AG04450 (cell line): ENCODE measurements at regions not wholly inside any gene's neighbourhood (a gene's known extent, or its start where the extent isn't known, plus 50 kb on each side); places are given as distances from the start of the nearest gene placed in this dataset.

Experiments
- CTCF ChIA-PET: fragments of 300-600, 350-600 bp; formaldehyde crosslinking; extraction: SDS; loops from one replicate; lab custom pipeline; 2022; ENCODE audit warnings: antibody characterized with exemption, inconsistent platforms; lab: Charles Lee
- POLR2A ChIA-PET: fragments of 350-600 bp; formaldehyde crosslinking; extraction: SDS; loops from one replicate; lab custom pipeline; 2021; ENCODE audit warnings: antibody characterized with exemption, inconsistent platforms; lab: Yijun Ruan, JAX
- DNase-seq: peaks from one replicate; pipeline ENCODE4 v3.0.0-alpha.2; 2011; ENCODE audit warnings: low read depth, low spot score
- H3K27ac ChIP-seq: one replicate; pipeline ENCODE4 v1.5.1; 2012; ENCODE audit warnings: low read depth, low read length, control low read depth
- H3K27me3 ChIP-seq: one replicate; pipeline ENCODE4 v1.6.0; 2012; ENCODE audit warnings: low read length; ENCODE audit not compliant: control insufficient read depth, insufficient read depth
- H3K4me3 ChIP-seq: 2 replicates; pipeline ENCODE4 v1.5.1; 2011; ENCODE audit warnings: mild to moderate bottlenecking, low read depth, low read length, control low read depth
- H3K9me3 ChIP-seq: 2 replicates; pipeline ENCODE4 v1.5.1; 2012; ENCODE audit warnings: low read length; ENCODE audit not compliant: control insufficient read depth, insufficient read depth
- CTCF ChIP-seq: IDR thresholded peaks from 2 replicates; pipeline ENCODE4 v1.5.1; 2011; ENCODE audit warnings: low read depth, low read length, control low read depth, inconsistent platforms

- ChIA-PET POLR2A (interaction anchor here (0.6 kb wide), 1 partner anchor 14 kb away, joined by 3 read pairs; no protein-coding TSS in a partner anchor), CTCF (no interaction called here)
- no peak for TF ChIP-seq CTCF
- Histone ChIP-seq H3K4me3 (no peak overlapping the region), H3K27ac (no peak overlapping the region), H3K9me3 (no peaks in the 10 kb centered on the region), H3K27me3 (no peaks in the 10 kb centered on the region)
- no peak for DNase-seq
Measured at GRCh38 chr18:2310886-2311285, 260.4 kb downstream of the METTL4 start.

- no peaks in the 10 kb centered on the region for H3K27me3 ChIP-seq
- no peak overlapping the region for H3K27ac ChIP-seq
- DNase-seq: no peak
- no peak for TF ChIP-seq CTCF
- ChIA-PET CTCF (no interaction called here), POLR2A (no interaction called here)
- H3K9me3 ChIP-seq: no peaks in the 10 kb centered on the region
- H3K4me3 ChIP-seq: no peak overlapping the region
Measured at GRCh38 chr18:2312440-2312839, 258.9 kb downstream of the METTL4 start.

GRCh38 chr18:2313332-2313731, 258.0 kb downstream of the METTL4 start:
- Histone ChIP-seq H3K9me3 (no peaks in the 10 kb centered on the region), H3K4me3 (no peak overlapping the region), H3K27me3 (no peaks in the 10 kb centered on the region), H3K27ac (no peak overlapping the region)
- CTCF ChIA-PET: interaction anchor here (1.0 kb wide), 1 partner anchor 89 kb away, joined by 3 read pairs; no protein-coding TSS in a partner anchor
- TF ChIP-seq CTCF: no peak
- DNase-seq: no peak
- POLR2A ChIA-PET: no interaction called here

- POLR2A ChIA-PET: no interaction called here
- DNase-seq: no peak
- no peaks in the 10 kb centered on the region for H3K27me3 ChIP-seq
- CTCF ChIA-PET: no interaction called here
- no peaks in the 10 kb centered on the region for H3K9me3 ChIP-seq
- H3K4me3 ChIP-seq: no peak overlapping the region
- no peak for TF ChIP-seq CTCF
- no peak overlapping the region for H3K27ac ChIP-seq
Measured at GRCh38 chr18:2316082-2316750, 255.1 kb downstream of the METTL4 start.

- ChIA-PET POLR2A (no interaction called here), CTCF (no interaction called here)
- H3K9me3 ChIP-seq: no peaks in the 10 kb centered on the region
- DNase-seq: no peak
- no peak for TF ChIP-seq CTCF
- H3K27ac ChIP-seq: no peak overlapping the region
- H3K27me3 ChIP-seq: no peaks in the 10 kb centered on the region
- no peak overlapping the region for H3K4me3 ChIP-seq
Measured at GRCh38 chr18:2316751-2317696, 254.3 kb downstream of the METTL4 start.
